ENCODE measurements at regions not wholly inside any gene's neighbourhood (a gene's known extent, or its start where the extent isn't known, plus 50 kb on each side); places are given as distances from the start of the nearest gene placed in this dataset.

DNA sequence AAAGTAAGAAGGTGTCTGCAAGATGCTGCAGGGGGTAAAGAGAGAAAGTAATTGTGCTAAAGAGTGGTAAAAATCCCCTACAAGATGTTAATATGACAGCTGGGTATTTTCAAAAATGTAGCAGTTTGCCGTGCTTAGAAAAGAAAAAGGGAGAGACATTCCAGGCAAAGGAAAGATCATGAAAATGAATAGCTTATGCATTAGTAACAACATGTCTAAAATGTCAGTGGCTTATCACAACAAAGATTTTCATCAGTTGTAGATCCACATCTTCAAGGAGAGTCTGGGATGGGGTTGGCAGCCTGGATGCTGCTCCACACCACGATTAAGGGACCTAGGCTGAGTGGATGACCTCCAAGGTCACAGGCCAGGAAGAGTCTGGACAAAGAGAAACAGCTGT is 920.9 kb downstream of the GRID1 start:
- intact Hi-C loops (cut with DNase I, micrococcal nuclease), result no loop called here
- Histone ChIP-seq H3K27me3 (ENCODE audit: control insufficient read depth in 1 of 2, insufficient read depth in 2 of 2, low read length in 2 of 2) (no peaks in the 10 kb centered on the region), H3K4me3 (ENCODE audit: low read length) (no peak overlapping the region), H3K9me3 (ENCODE audit: control insufficient read depth in 1 of 2, insufficient read depth in 1 of 2, low read length in 2 of 2) (no peaks in the 10 kb centered on the region), H3K27ac (ENCODE audit: low read depth in 1 of 2, low read length in 2 of 2) (no peak overlapping the region), H3K4me1 (ENCODE audit: insufficient read depth, low read length) (no peaks in the 10 kb centered on the region), H3K36me3 (ENCODE audit: insufficient read depth, low read length) (no peaks in the 10 kb centered on the region)
- no peaks in the 10 kb centered on the region for H3K9me3 Mint-ChIP-seq
- H3K4me1 Mint-ChIP-seq (ENCODE audit: low read depth), result no peaks in the 10 kb centered on the region
- no peaks in the 10 kb centered on the region for H3K36me3 Mint-ChIP-seq (ENCODE audit: low read depth)
- DNase-seq, result no peak
- TF ChIP-seq CTCF (IDR thresholded peaks at IDR 0.05), result no peak
- peaks cover 4% of the 10 kb centered on the region for H3K27me3 Mint-ChIP-seq
- CTCF ChIA-PET, result interaction anchor here (0.6 kb wide), 1 partner anchor 807 kb away, joined by 4 read pairs; no protein-coding TSS in a partner anchor
- ATAC-seq (ENCODE audit: poor library complexity), result no peak
- POLR2A ChIA-PET, result no interaction called here
- H3K27ac Mint-ChIP-seq, result no peak overlapping the region
- no peak overlapping the region for H3K4me3 Mint-ChIP-seq

DNA sequence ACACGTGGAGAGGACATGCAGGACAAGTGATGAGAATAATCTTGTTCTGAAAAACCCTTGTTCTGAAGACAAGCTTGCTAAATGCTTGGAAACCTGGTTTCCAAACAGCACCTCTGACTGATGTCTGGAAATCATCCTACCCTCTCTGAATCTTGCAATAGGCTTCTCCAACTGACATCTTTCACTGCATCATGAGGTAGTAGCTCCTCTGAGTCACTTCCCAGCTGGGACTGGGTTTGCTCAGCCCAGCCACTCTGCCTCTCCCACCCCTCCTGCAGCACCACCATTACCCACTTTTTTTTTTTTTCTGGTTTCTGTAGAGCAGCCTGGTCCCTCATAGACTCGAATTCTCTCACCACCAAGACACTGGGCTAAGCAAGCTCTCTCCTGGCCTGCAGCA is 919.8 kb downstream of the GRID1 start:
- no peak for ATAC-seq (ENCODE audit: poor library complexity)
- Mint-ChIP-seq H3K27me3 (peaks cover 4% of the 10 kb centered on the region), H3K4me3 (no peak overlapping the region), H3K9me3 (no peaks in the 10 kb centered on the region), H3K36me3 (ENCODE audit: low read depth) (no peaks in the 10 kb centered on the region), H3K27ac (no peak overlapping the region), H3K4me1 (ENCODE audit: low read depth) (no peaks in the 10 kb centered on the region)
- intact Hi-C loops (cut with DNase I, micrococcal nuclease), result no loop called here
- ChIA-PET POLR2A (no interaction called here), CTCF (no interaction called here)
- Histone ChIP-seq H3K27me3 (ENCODE audit: control insufficient read depth in 1 of 2, insufficient read depth in 2 of 2, low read length in 2 of 2) (no peaks in the 10 kb centered on the region), H3K36me3 (ENCODE audit: insufficient read depth, low read length) (no peaks in the 10 kb centered on the region), H3K27ac (ENCODE audit: low read depth in 1 of 2, low read length in 2 of 2) (no peak overlapping the region), H3K4me3 (ENCODE audit: low read length) (no peak overlapping the region), H3K4me1 (ENCODE audit: insufficient read depth, low read length) (no peaks in the 10 kb centered on the region), H3K9me3 (ENCODE audit: control insufficient read depth in 1 of 2, insufficient read depth in 1 of 2, low read length in 2 of 2) (peaks cover 0 to 1% of the 10 kb centered on the region in 2 experiments)
- TF ChIP-seq CTCF (IDR thresholded peaks at IDR 0.05), result no peak
- no peak for DNase-seq

DNA sequence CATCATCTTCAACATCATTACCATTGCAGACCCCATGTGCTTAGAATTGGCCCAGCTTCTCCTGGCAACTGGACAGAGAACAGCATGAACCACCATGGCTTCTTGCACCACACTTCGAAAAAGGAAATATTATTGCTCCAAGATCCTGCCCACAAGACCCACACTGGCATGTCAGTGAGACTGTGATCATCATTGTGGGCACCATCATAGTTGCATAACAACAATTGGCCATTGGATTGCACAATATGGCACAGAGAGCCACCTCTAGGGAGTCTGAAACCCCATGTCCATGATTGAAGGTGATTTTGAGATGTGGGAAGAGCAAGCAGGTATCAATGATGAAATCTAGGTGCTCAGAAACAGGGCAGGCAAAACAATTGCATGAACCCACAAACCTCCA is 918.9 kb downstream of the GRID1 start:
- DNase-seq (no peak), ATAC-seq (ENCODE audit: poor library complexity) (no peak)
- TF ChIP-seq CTCF (IDR thresholded peaks at IDR 0.05), result no peak
- H3K4me3 Mint-ChIP-seq, result no peak overlapping the region
- no peaks in the 10 kb centered on the region for H3K4me1 ChIP-seq (ENCODE audit: insufficient read depth, low read length)
- peaks cover 0 to 5% of the 10 kb centered on the region in 2 experiments for H3K9me3 ChIP-seq (ENCODE audit: control insufficient read depth in 1 of 2, insufficient read depth in 1 of 2, low read length in 2 of 2)
- H3K9me3 Mint-ChIP-seq, result no peaks in the 10 kb centered on the region
- peaks cover 4% of the 10 kb centered on the region for H3K27me3 Mint-ChIP-seq
- no peak overlapping the region for H3K27ac Mint-ChIP-seq
- no peaks in the 10 kb centered on the region for H3K27me3 ChIP-seq (ENCODE audit: control insufficient read depth in 1 of 2, insufficient read depth in 2 of 2, low read length in 2 of 2)
- no peaks in the 10 kb centered on the region for H3K36me3 ChIP-seq (ENCODE audit: insufficient read depth, low read length)
- ChIA-PET POLR2A (no interaction called here), CTCF (no interaction called here)
- intact Hi-C loops (cut with DNase I, micrococcal nuclease), result no loop called here
- H3K27ac ChIP-seq (ENCODE audit: low read depth in 1 of 2, low read length in 2 of 2), result no peak overlapping the region
- no peaks in the 10 kb centered on the region for H3K4me1 Mint-ChIP-seq (ENCODE audit: low read depth)
- H3K36me3 Mint-ChIP-seq (ENCODE audit: low read depth), result no peaks in the 10 kb centered on the region
- H3K4me3 ChIP-seq (ENCODE audit: low read length), result no peak overlapping the region
